HepG2 (cell line): ENCODE measurements at regions not wholly inside any gene's neighbourhood (a gene's known extent, or its start where the extent isn't known, plus 50 kb on each side); places are given as distances from the start of the nearest gene placed in this dataset.

Experiments used
- ATAC-seq: fragments of 200-7000 bp; cut with Tn5 transposase; 3 replicates; pipeline ENCODE4 v1.9.1; 2020; ENCODE audit warnings: mild to moderate bottlenecking, moderate library complexity
- BruUV-seq: library from RNA; stranded (reverse); fragments of 400-500 nt; replicated peaks from 2 replicates; lab custom pipeline; 2021; lab: Mats Ljungman, UMichigan
- CTCF ChIA-PET: fragments of 300-600 bp; formaldehyde crosslinking; extraction: SDS; loops from one replicate; lab custom pipeline; 2021; ENCODE audit warnings: low total read pairs, inconsistent platforms, low intra/inter-chr PET ratio; lab: Yijun Ruan, JAX
- POLR2A ChIA-PET: fragments of 350-600 bp; sonication (Branson Sonifier 250); formaldehyde crosslinking; loops from one replicate; lab custom pipeline; 2020; ENCODE audit warnings: antibody characterized with exemption, inconsistent platforms; lab: Yijun Ruan, JAX
- DNase-seq: peaks from one replicate; pipeline ENCODE4 v3.0.0-alpha.2; 2015; ENCODE audit warnings: low spot score
- FAIRE-seq: peaks from 3 replicates; lab custom pipeline; 2011; peaks lifted over from hg19 to GRCh38; lab: Jason Lieb, UNC
- H2AFZ ChIP-seq: one replicate; pipeline ENCODE4 v1.6.1; 2011; ENCODE audit warnings: low read length, inconsistent platforms
- H3K27ac ChIP-seq: fragments of 300-600 bp; 3 replicates; pipeline ENCODE4 v1.8.0; 2011; ENCODE audit warnings: mixed run types, mild to moderate bottlenecking, mixed read lengths, low read length, inconsistent platforms; ENCODE audit not compliant: insufficient read depth; ENCODE audit errors: extremely low read length
- H3K27me3 ChIP-seq, 2 experiments: fragments of 200-600 bp in 1 of 2; 2 replicates in 1 of 2; 3 replicates in 1 of 2; pipeline versions ENCODE4 v1.6.0 to v1.8.0; 2011; ENCODE audit warnings: low read length in 2 of 2, mild to moderate bottlenecking in 2 of 2, moderate library complexity in 2 of 2, inconsistent platforms in 1 of 2; ENCODE audit not compliant: insufficient read depth in 2 of 2, control insufficient read depth in 1 of 2
- H3K36me3 ChIP-seq, 2 experiments: fragments of 200-600 bp in 1 of 2; replicated peaks in 1 of 2; 2 replicates in 1 of 2; 3 replicates in 1 of 2; pipeline versions ENCODE4 v1.5.1 to v1.8.0; 2011; ENCODE audit warnings: low read length in 2 of 2, inconsistent platforms in 1 of 2; ENCODE audit not compliant: insufficient read depth in 2 of 2, control insufficient read depth in 1 of 2
- H3K4me1 ChIP-seq: 2 replicates; pipeline ENCODE4 v1.5.1; 2012; ENCODE audit warnings: low read length, inconsistent platforms; ENCODE audit not compliant: insufficient read depth
- H3K4me2 ChIP-seq: 2 replicates; pipeline ENCODE4 v1.6.0; 2011; ENCODE audit warnings: low read depth, low read length, inconsistent platforms
- H3K4me3 ChIP-seq, 3 experiments: fragments of 200-600 bp in 1 of 3; sonication (generic), shearing (Covaris generic) in 1 of 3; replicated peaks in 1 of 3; 2 replicates each; pipeline ENCODE4 v1.5.1; 2011 to 2016; ENCODE audit warnings: low read length in 3 of 3, inconsistent platforms in 2 of 3, low read depth in 2 of 3, mild to moderate bottlenecking in 2 of 3, control low read depth in 1 of 3, mixed read lengths in 1 of 3; ENCODE audit not compliant: insufficient read depth in 1 of 3
- H3K79me2 ChIP-seq: one replicate; pipeline ENCODE4 v1.6.1; 2011; ENCODE audit warnings: low read length, inconsistent platforms; ENCODE audit not compliant: insufficient read depth
- H3K9ac ChIP-seq: 2 replicates; pipeline ENCODE4 v1.6.0; 2011; ENCODE audit warnings: mild to moderate bottlenecking, low read depth, low read length, inconsistent platforms; ENCODE audit not compliant: insufficient read depth
- H3K9me3 ChIP-seq: 2 replicates; pipeline ENCODE4 v1.5.1; 2012; ENCODE audit warnings: mild to moderate bottlenecking, low read length
- H4K20me1 ChIP-seq: 2 replicates; pipeline ENCODE4 v1.6.0; 2011; ENCODE audit warnings: inconsistent platforms, mild to moderate bottlenecking, low read length, moderate library complexity; ENCODE audit not compliant: insufficient read depth
- AHR ChIP-seq: IDR thresholded peaks from 2 replicates; pipeline ENCODE4 v1.6.1; 2018; ENCODE audit warnings: missing genetic modification reagents, missing compliant biosample characterization
- ATM ChIP-seq: fragments of 450-650 bp; IDR thresholded peaks from 2 replicates; pipeline ENCODE4 v1.7.1; 2017; ENCODE audit warnings: mild to moderate bottlenecking, borderline replicate concordance
- GFI1 ChIP-seq: sonication (generic); formaldehyde crosslinking; IDR thresholded peaks from 2 replicates; pipeline ENCODE4 v1.5.0; 2020; ENCODE audit warnings: missing genetic modification reagents, mild to moderate bottlenecking, borderline replicate concordance
- MLLT10 ChIP-seq: sonication (generic); formaldehyde crosslinking; IDR thresholded peaks from 2 replicates; pipeline ENCODE4 v1.4.0; 2020; ENCODE audit warnings: missing genetic modification reagents
- MTA1 ChIP-seq: sonication (generic); formaldehyde crosslinking; IDR thresholded peaks from 2 replicates; pipeline ENCODE4 v1.4.0; 2020; ENCODE audit warnings: missing genetic modification reagents, mild to moderate bottlenecking, borderline replicate concordance
- NCOA2 ChIP-seq: sonication (generic); formaldehyde crosslinking; IDR thresholded peaks from 2 replicates; pipeline ENCODE4 v1.8.0; 2022; ENCODE audit warnings: inconsistent platforms
- SOX5 ChIP-seq: IDR thresholded peaks from 2 replicates; pipeline ENCODE4 v1.6.1; 2016; ENCODE audit warnings: borderline replicate concordance
- ZKSCAN1 ChIP-seq: fragments of 150-350 bp; IDR thresholded peaks from 2 replicates; pipeline ENCODE4 v1.6.1; 2014; ENCODE audit warnings: low read length
- ZKSCAN8 ChIP-seq: IDR thresholded peaks from 2 replicates; pipeline ENCODE4 v1.6.1; 2016; ENCODE audit warnings: borderline replicate concordance, missing genetic modification reagents, missing compliant biosample characterization
- ZNF205 ChIP-seq: IDR thresholded peaks from 2 replicates; pipeline ENCODE4 v1.6.1; 2018; ENCODE audit warnings: missing biosample characterization, missing genetic modification reagents
- ZNF225 ChIP-seq: sonication (generic); formaldehyde crosslinking; IDR thresholded peaks from 2 replicates; pipeline ENCODE4 v1.4.0; 2020; ENCODE audit warnings: mild to moderate bottlenecking, missing genetic modification reagents
- ZNF460 ChIP-seq: sonication (generic); formaldehyde crosslinking; IDR thresholded peaks from 2 replicates; pipeline ENCODE4 v1.5.1; 2020; ENCODE audit warnings: missing genetic modification reagents, mild to moderate bottlenecking, borderline replicate concordance
- WGBS: methylation state at CpG from one replicate; pipeline ENCODE4 v1.1.6; 2017; ENCODE audit warnings: low lambda C conversion rate; 5-methylcytosine and 5-hydroxymethylcytosine counted together
- in situ Hi-C: cut with HindIII; loops from 2 replicates; pipeline ENCODE4 v1.10.0; 2017; ENCODE audit warnings: low pct_unique_long_range_greater_than_20kb; ENCODE audit not compliant: extremely low pct_ligation_motif_present
- intact Hi-C: fragments of 100-400 bp; cut with micrococcal nuclease; formaldehyde crosslinking; loops from one replicate; pipeline ENCODE4 v1.10.0; 2022; ENCODE audit not compliant: unreplicated experiment
- TF ChIP-seq, protein P1 (sequence below): sonication (generic); formaldehyde crosslinking; IDR thresholded peaks from 2 replicates; pipeline ENCODE4 v1.4.0; 2020; ENCODE audit warnings: missing genetic modification reagents, mild to moderate bottlenecking, borderline replicate concordance
- TF ChIP-seq, protein P2 (sequence below): sonication (generic); formaldehyde crosslinking; conservative IDR thresholded peaks from 2 replicates; pipeline ENCODE4 v1.5.0; 2020; ENCODE audit warnings: missing genetic modification reagents
- TF ChIP-seq, protein P3 (sequence below), 2 experiments: IDR thresholded peaks; 2 replicates each; pipeline ENCODE4 v1.6.1; 2011 to 2012; ENCODE audit warnings: low read length in 2 of 2, borderline replicate concordance in 1 of 2, low read depth in 1 of 2, mild to moderate bottlenecking in 1 of 2, moderate library complexity in 1 of 2

DNA sequence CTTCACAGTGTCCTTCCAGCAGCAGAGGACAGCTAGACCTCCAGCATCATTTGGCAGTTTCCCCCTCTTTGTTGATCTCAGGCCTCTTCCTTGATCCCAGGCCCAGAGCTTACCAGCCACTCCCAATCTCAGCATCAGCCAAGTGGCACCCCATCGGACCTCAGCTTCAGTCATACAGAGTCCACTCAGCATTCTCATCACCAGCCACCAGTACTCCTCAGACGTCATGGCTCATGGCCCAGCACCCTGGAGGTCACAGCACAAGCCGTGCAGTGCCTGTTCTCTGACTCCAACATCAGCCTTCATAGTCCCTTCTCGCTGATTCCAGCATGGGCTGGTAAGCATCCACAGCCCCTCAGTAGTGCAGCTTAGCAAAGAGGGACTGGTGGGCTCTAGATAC lies 487.6 kb upstream of the DAB1 start:
- 0% methylated on average over 2 of the region's 4 CpGs for WGBS
- no peak overlapping the region for H3K9ac ChIP-seq
- CTCF ChIA-PET: no interaction called here
- H3K4me3 ChIP-seq: no peak overlapping the region
- intact Hi-C loops: no loop called here
- H4K20me1 ChIP-seq: no peaks in the 10 kb centered on the region
- no peak for FAIRE-seq
- in situ Hi-C loops: no loop called here
- BruUV-seq: no TSS peak
- H3K27ac ChIP-seq: no peak overlapping the region
- TF ChIP-seq, protein P1, sequence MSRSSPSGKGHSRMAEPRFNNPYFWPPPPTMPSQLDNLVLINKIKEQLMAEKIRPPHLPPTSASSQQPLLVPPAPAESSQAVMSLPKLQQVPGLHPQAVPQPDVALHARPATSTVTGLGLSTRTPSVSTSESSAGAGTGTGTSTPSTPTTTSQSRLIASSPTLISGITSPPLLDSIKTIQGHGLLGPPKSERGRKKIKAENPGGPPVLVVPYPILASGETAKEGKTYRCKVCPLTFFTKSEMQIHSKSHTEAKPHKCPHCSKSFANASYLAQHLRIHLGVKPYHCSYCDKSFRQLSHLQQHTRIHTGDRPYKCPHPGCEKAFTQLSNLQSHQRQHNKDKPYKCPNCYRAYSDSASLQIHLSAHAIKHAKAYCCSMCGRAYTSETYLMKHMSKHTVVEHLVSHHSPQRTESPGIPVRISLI (CRISPR knock-in tag): no peak
- TF ChIP-seq SOX5 (CRISPR knock-in tag) (no peak), GFI1 (CRISPR knock-in tag) (no peak), ZKSCAN8 (CRISPR knock-in tag) (no peak), ZNF225 (CRISPR knock-in tag) (no peak), ZNF205 (CRISPR knock-in tag) (no peak), ATM (no peak), ZNF460 (CRISPR knock-in tag) (no peak), MTA1 (no peak), NCOA2 (CRISPR knock-in tag) (no peak), ZKSCAN1 (no peak), AHR (no peak), MLLT10 (CRISPR knock-in tag) (no peak)
- TF ChIP-seq, protein P2, sequence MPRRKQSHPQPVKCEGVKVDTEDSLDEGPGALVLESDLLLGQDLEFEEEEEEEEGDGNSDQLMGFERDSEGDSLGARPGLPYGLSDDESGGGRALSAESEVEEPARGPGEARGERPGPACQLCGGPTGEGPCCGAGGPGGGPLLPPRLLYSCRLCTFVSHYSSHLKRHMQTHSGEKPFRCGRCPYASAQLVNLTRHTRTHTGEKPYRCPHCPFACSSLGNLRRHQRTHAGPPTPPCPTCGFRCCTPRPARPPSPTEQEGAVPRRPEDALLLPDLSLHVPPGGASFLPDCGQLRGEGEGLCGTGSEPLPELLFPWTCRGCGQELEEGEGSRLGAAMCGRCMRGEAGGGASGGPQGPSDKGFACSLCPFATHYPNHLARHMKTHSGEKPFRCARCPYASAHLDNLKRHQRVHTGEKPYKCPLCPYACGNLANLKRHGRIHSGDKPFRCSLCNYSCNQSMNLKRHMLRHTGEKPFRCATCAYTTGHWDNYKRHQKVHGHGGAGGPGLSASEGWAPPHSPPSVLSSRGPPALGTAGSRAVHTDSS (CRISPR knock-in tag): no peak
- TF ChIP-seq, protein P3, sequence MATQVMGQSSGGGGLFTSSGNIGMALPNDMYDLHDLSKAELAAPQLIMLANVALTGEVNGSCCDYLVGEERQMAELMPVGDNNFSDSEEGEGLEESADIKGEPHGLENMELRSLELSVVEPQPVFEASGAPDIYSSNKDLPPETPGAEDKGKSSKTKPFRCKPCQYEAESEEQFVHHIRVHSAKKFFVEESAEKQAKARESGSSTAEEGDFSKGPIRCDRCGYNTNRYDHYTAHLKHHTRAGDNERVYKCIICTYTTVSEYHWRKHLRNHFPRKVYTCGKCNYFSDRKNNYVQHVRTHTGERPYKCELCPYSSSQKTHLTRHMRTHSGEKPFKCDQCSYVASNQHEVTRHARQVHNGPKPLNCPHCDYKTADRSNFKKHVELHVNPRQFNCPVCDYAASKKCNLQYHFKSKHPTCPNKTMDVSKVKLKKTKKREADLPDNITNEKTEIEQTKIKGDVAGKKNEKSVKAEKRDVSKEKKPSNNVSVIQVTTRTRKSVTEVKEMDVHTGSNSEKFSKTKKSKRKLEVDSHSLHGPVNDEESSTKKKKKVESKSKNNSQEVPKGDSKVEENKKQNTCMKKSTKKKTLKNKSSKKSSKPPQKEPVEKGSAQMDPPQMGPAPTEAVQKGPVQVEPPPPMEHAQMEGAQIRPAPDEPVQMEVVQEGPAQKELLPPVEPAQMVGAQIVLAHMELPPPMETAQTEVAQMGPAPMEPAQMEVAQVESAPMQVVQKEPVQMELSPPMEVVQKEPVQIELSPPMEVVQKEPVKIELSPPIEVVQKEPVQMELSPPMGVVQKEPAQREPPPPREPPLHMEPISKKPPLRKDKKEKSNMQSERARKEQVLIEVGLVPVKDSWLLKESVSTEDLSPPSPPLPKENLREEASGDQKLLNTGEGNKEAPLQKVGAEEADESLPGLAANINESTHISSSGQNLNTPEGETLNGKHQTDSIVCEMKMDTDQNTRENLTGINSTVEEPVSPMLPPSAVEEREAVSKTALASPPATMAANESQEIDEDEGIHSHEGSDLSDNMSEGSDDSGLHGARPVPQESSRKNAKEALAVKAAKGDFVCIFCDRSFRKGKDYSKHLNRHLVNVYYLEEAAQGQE (IDR thresholded peaks at IDR 0.05; ENCODE audit: borderline replicate concordance in 1 of 2, low read depth in 1 of 2, low read length in 2 of 2): no peak
- H3K4me1 ChIP-seq: no peaks in the 10 kb centered on the region
- H3K79me2 ChIP-seq: no peaks in the 10 kb centered on the region
- no peaks in the 10 kb centered on the region for H3K36me3 ChIP-seq
- POLR2A ChIA-PET: no interaction called here
- no peaks in the 10 kb centered on the region for H3K9me3 ChIP-seq
- peaks cover 0 to 2% of the 10 kb centered on the region in 2 experiments; a peak in 2 of 5 replicates for H3K27me3 ChIP-seq
- no peak for DNase-seq
- H3K4me2 ChIP-seq: no peak overlapping the region
- no peak for ATAC-seq
- H2AFZ ChIP-seq: no peak overlapping the region
